Esophagus squamous epithelium (tissue), 5 donors: ENCODE measurements at regions not wholly inside any gene's neighbourhood (a gene's known extent, or its start where the extent isn't known, plus 50 kb on each side); places are given as distances from the start of the nearest gene placed in this dataset.

Experiments
- DNase-seq: peaks from one replicate; lab custom pipeline; 2025; lab: John Stamatoyannopoulos, UW
- H3K27ac ChIP-seq, 4 donors: fragments of 200-600 bp; sonication (generic); one replicate each; pipeline ENCODE4 v1.5.1; 2016 to 2019; ENCODE audit warnings: mild to moderate bottlenecking in 1 of 4
- H3K27me3 ChIP-seq, 4 donors: fragments of 200-600 bp; sonication (generic); 1 replicate in 3 of 4; 2 replicates in 1 of 4; pipeline versions ENCODE4 v1.5.1 to v1.6.0; 2017 to 2021; ENCODE audit warnings: antibody characterized with exemption in 1 of 4
- H3K36me3 ChIP-seq, 3 donors: fragments of 200-600 bp; sonication (generic); one replicate each; pipeline ENCODE4 v1.5.1; 2016 to 2019
- H3K4me1 ChIP-seq, 3 donors: fragments of 200-600 bp; sonication (generic); one replicate each; pipeline ENCODE4 v1.5.1; 2017 to 2019
- H3K4me3 ChIP-seq, 4 donors: fragments of 200-600 bp; sonication (generic); 1 replicate in 3 of 4; 2 replicates in 1 of 4; pipeline ENCODE4 v1.5.1; 2016 to 2019; ENCODE audit warnings: mild to moderate bottlenecking in 2 of 4, moderate library complexity in 1 of 4
- H3K9me3 ChIP-seq, 3 donors: fragments of 200-600 bp; sonication (generic); one replicate each; pipeline ENCODE4 v1.5.1; 2016 to 2019
- POLR2A ChIP-seq, 4 donors: fragments of 450-650 bp; IDR thresholded peaks; one replicate each; pipeline ENCODE4 v1.6.1; 2017; ENCODE audit warnings: antibody characterized with exemption in 4 of 4, mild to moderate bottlenecking in 4 of 4, moderate library complexity in 3 of 4
- WGBS, 2 donors: methylation state at CpG; one replicate each; pipeline ENCODE4 v1.1.5; 2018; 5-methylcytosine and 5-hydroxymethylcytosine counted together
- intact Hi-C: fragments of 100-400 bp; cut with DNase I; formaldehyde crosslinking; loops from one replicate; pipeline ENCODE4 v1.15.0; 2022
- TF ChIP-seq, protein P1 (sequence below), 6 experiments: fragments of 450-650 bp in 4 of 6; fragments of 200-600 bp in 2 of 6; sonication (generic) in 2 of 6; IDR thresholded peaks; one replicate each; pipeline ENCODE4 v1.5.1; 2016 to 2019; ENCODE audit warnings: antibody characterized with exemption in 6 of 6, mild to moderate bottlenecking in 4 of 6, moderate library complexity in 4 of 6
- donor health status: DM: yes; HTN: yes; CAD: no.

GRCh38 chr6:145331066-145331465 lies 404.3 kb downstream of the EPM2A start:
- intact Hi-C loops, result no loop called here
- Histone ChIP-seq H3K4me1 (no peaks in the 10 kb centered on the region), H3K9me3 (no peaks in the 10 kb centered on the region), H3K27ac (no peak overlapping the region), H3K27me3 (no peaks in the 10 kb centered on the region), H3K36me3 (no peaks in the 10 kb centered on the region), H3K4me3 (no peak overlapping the region)
- DNase-seq, result no peak
- 50 to 61% methylated on average over 4 of the region's 4 CpGs for WGBS, 2 donors
- TF ChIP-seq, protein P1, sequence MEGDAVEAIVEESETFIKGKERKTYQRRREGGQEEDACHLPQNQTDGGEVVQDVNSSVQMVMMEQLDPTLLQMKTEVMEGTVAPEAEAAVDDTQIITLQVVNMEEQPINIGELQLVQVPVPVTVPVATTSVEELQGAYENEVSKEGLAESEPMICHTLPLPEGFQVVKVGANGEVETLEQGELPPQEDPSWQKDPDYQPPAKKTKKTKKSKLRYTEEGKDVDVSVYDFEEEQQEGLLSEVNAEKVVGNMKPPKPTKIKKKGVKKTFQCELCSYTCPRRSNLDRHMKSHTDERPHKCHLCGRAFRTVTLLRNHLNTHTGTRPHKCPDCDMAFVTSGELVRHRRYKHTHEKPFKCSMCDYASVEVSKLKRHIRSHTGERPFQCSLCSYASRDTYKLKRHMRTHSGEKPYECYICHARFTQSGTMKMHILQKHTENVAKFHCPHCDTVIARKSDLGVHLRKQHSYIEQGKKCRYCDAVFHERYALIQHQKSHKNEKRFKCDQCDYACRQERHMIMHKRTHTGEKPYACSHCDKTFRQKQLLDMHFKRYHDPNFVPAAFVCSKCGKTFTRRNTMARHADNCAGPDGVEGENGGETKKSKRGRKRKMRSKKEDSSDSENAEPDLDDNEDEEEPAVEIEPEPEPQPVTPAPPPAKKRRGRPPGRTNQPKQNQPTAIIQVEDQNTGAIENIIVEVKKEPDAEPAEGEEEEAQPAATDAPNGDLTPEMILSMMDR (IDR thresholded peaks at IDR 0.05), result no peak
- TF ChIP-seq POLR2A (IDR thresholded peaks at IDR 0.05), result no peak

DNA sequence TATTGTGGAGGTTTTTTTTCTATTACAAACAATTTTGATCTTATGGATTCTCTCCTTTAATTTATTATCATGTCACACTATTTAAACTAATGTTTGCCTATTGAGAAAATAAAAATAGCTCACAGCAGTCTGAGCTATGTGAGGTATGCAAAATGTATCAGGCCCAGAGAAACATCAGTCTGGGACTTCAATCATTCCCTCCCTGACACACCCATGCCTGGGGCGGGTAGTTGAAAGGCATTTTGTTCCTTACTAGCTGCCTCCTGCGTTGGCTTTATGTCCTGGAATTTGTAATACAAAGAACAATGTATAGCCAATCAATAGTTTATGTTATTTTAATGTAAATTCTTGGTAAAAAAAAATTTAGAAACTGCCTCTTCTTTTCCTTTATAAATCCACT lies 403.3 kb downstream of the EPM2A start:
- no peaks in the 10 kb centered on the region for H3K36me3 ChIP-seq
- no peaks in the 10 kb centered on the region for H3K4me1 ChIP-seq
- H3K9me3 ChIP-seq, result no peaks in the 10 kb centered on the region
- intact Hi-C loops, result no loop called here
- H3K27me3 ChIP-seq, result no peaks in the 10 kb centered on the region
- 21 to 23% methylated on average over 2 of the region's 2 CpGs for WGBS, 2 donors
- DNase-seq, result no peak
- H3K27ac ChIP-seq, result no peak overlapping the region
- TF ChIP-seq, protein P1 (IDR thresholded peaks at IDR 0.05), result no peak
- no peak for TF ChIP-seq POLR2A (IDR thresholded peaks at IDR 0.05)
- no peak overlapping the region for H3K4me3 ChIP-seq

- Histone ChIP-seq H3K4me3 (no peak overlapping the region), H3K27ac (no peak overlapping the region), H3K4me1 (no peaks in the 10 kb centered on the region), H3K36me3 (no peaks in the 10 kb centered on the region), H3K9me3 (no peaks in the 10 kb centered on the region), H3K27me3 (no peaks in the 10 kb centered on the region)
- no peak for DNase-seq
- WGBS, 2 donors, result 89 to 94% methylated on average over 4 of the region's 4 CpGs
- TF ChIP-seq, protein P1 (IDR thresholded peaks at IDR 0.05), result no peak
- no peak for TF ChIP-seq POLR2A (IDR thresholded peaks at IDR 0.05)
- intact Hi-C loops, result no loop called here
Observed at GRCh38 chr6:145336119-145336518, 399.2 kb downstream of the EPM2A start.

DNA sequence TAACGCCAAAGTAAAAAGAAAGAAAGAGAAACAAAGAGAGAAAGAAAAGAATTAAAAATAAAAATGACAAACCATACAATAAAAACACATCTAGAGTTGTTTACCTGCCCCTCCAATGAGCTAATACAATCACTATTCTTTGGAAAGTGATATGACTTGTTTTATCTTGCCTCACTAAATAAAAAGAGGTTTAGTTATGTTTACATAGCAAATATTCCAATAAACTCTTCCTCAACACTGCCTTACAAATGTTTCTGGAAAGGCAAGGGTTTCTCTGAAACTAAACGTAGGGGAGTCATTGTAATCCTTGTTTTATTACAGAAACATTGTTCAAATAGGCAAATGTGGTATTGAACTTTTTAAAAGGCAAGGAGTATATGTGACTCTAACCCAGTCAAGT lies 396.2 kb downstream of the EPM2A start:
- Histone ChIP-seq H3K36me3 (no peaks in the 10 kb centered on the region), H3K9me3 (no peaks in the 10 kb centered on the region), H3K4me1 (no peaks in the 10 kb centered on the region), H3K27me3 (no peaks in the 10 kb centered on the region), H3K4me3 (no peak overlapping the region), H3K27ac (no peak overlapping the region)
- DNase-seq, result no peak
- intact Hi-C loops, result no loop called here
- WGBS, 2 donors, result 35 to 36% methylated on average over 2 of the region's 2 CpGs
- TF ChIP-seq POLR2A (IDR thresholded peaks at IDR 0.05), result no peak
- TF ChIP-seq, protein P1 (IDR thresholded peaks at IDR 0.05), result no peak

DNA sequence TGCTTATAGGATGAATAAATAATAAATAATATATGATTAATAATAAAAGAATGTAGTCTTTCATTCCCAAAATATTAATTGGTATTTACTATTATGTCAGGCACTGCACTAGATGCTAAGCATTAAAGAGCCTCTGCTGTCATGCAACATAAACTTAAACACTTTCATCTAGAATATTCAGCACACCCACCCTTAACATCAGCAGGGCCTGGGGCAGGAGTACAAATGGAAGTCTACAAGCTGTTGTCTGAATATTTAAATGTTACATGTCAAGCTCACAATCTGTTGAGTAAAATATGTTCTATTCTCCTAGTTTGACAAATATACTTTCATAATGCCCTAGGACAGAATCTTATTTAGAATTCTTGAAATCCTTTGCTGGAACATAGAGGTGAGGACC lies 395.1 kb downstream of the EPM2A start:
- no peaks in the 10 kb centered on the region for H3K9me3 ChIP-seq
- no peak overlapping the region for H3K27ac ChIP-seq
- H3K4me3 ChIP-seq, result no peak overlapping the region
- H3K4me1 ChIP-seq, result no peaks in the 10 kb centered on the region
- no peaks in the 10 kb centered on the region for H3K27me3 ChIP-seq
- no peaks in the 10 kb centered on the region for H3K36me3 ChIP-seq
- DNase-seq, result no peak
- TF ChIP-seq, protein P1 (IDR thresholded peaks at IDR 0.05), result no peak
- no peak for TF ChIP-seq POLR2A (IDR thresholded peaks at IDR 0.05)
- intact Hi-C loops, result no loop called here
